ENCODE measurements at regions not wholly inside any gene's neighbourhood (a gene's known extent, or its start where the extent isn't known, plus 50 kb on each side); places are given as distances from the start of the nearest gene placed in this dataset.

GRCh38 chr17:36793976-36794375, 143.3 kb upstream of the LHX1 start:
- no peak for FAIRE-seq
- H3K36me3 ChIP-seq (ENCODE audit: control insufficient read depth, insufficient read depth, low read length): no peaks in the 10 kb centered on the region
- H3K27me3 ChIP-seq (ENCODE audit: control insufficient read depth, insufficient read depth, low read length): peaks cover 23% of the 10 kb centered on the region
- no peak overlapping the region for H3K4me3 ChIP-seq (ENCODE audit: low read depth, low read length)
- DNase-seq (ENCODE audit: low read depth): no peak
- no peak for TF ChIP-seq CTCF (IDR thresholded peaks at IDR 0.05; ENCODE audit: insufficient read depth, low read length, severe bottlenecking)

- DNase-seq (ENCODE audit: low read depth) (no peak), FAIRE-seq (no peak)
- peaks cover 27% of the 10 kb centered on the region for H3K27me3 ChIP-seq (ENCODE audit: control insufficient read depth, insufficient read depth, low read length)
- no peak for TF ChIP-seq CTCF (IDR thresholded peaks at IDR 0.05; ENCODE audit: insufficient read depth, low read length, severe bottlenecking)
- H3K4me3 ChIP-seq (ENCODE audit: low read depth, low read length): no peak overlapping the region
- H3K36me3 ChIP-seq (ENCODE audit: control insufficient read depth, insufficient read depth, low read length): no peaks in the 10 kb centered on the region
Observed at GRCh38 chr17:36807496-36808179, 129.6 kb upstream of the LHX1 start.

- H3K27me3 ChIP-seq (ENCODE audit: control insufficient read depth, insufficient read depth, low read length): peaks cover 32% of the 10 kb centered on the region
- H3K4me3 ChIP-seq (ENCODE audit: low read depth, low read length): no peak overlapping the region
- no peaks in the 10 kb centered on the region for H3K36me3 ChIP-seq (ENCODE audit: control insufficient read depth, insufficient read depth, low read length)
- FAIRE-seq: no peak
- no peak for TF ChIP-seq CTCF (IDR thresholded peaks at IDR 0.05; ENCODE audit: insufficient read depth, low read length, severe bottlenecking)
- DNase-seq (ENCODE audit: low read depth): no peak
Observed at GRCh38 chr17:36808180-36808661, 129.1 kb upstream of the LHX1 start.

GRCh38 chr17:36812762-36813161, 124.5 kb upstream of the LHX1 start:
- FAIRE-seq (no peak), DNase-seq (ENCODE audit: low read depth) (no peak)
- no peaks in the 10 kb centered on the region for H3K36me3 ChIP-seq (ENCODE audit: control insufficient read depth, insufficient read depth, low read length)
- no peak for TF ChIP-seq CTCF (IDR thresholded peaks at IDR 0.05; ENCODE audit: insufficient read depth, low read length, severe bottlenecking)
- peaks cover 43% of the 10 kb centered on the region for H3K27me3 ChIP-seq (ENCODE audit: control insufficient read depth, insufficient read depth, low read length)
- H3K4me3 ChIP-seq (ENCODE audit: low read depth, low read length): no peak overlapping the region

- H3K36me3 ChIP-seq (ENCODE audit: control insufficient read depth, insufficient read depth, low read length): no peaks in the 10 kb centered on the region
- TF ChIP-seq CTCF (IDR thresholded peaks at IDR 0.05; ENCODE audit: insufficient read depth, low read length, severe bottlenecking): no peak
- no peak overlapping the region for H3K4me3 ChIP-seq (ENCODE audit: low read depth, low read length)
- DNase-seq (ENCODE audit: low read depth) (no peak), FAIRE-seq (no peak)
- H3K27me3 ChIP-seq (ENCODE audit: control insufficient read depth, insufficient read depth, low read length): peaks cover 40% of the 10 kb centered on the region
Observed at GRCh38 chr17:36813357-36813756, 123.9 kb upstream of the LHX1 start.

Measured in bronchial epithelial cell (primary cell).